ENCODE measurements at regions not wholly inside any gene's neighbourhood (a gene's known extent, or its start where the extent isn't known, plus 50 kb on each side); places are given as distances from the start of the nearest gene placed in this dataset.

- Histone ChIP-seq H3K36me3 (no peaks in the 10 kb centered on the region), H3K27ac (no peak overlapping the region), H3K9me3 (no peaks in the 10 kb centered on the region), H3K4me3 (no peak overlapping the region), H3K27me3 (no peaks in the 10 kb centered on the region), H3K4me1 (ENCODE audit: insufficient read depth) (no peaks in the 10 kb centered on the region)
- intact Hi-C loops (cut with DNase I), result no loop called here
- 95 to 98% (median 95%) methylated on average over 5 of the region's 5 CpGs for WGBS, 3 donors
- DNase-seq, result no peak
- TF ChIP-seq POLR2A (IDR thresholded peaks at IDR 0.05) (no peak), CTCF (IDR thresholded peaks at IDR 0.05) (no peak), EP300 (IDR thresholded peaks at IDR 0.05) (no peak)
Observed at GRCh38 chr9:32915802-32916201, 85.6 kb downstream of the APTX start.

DNA sequence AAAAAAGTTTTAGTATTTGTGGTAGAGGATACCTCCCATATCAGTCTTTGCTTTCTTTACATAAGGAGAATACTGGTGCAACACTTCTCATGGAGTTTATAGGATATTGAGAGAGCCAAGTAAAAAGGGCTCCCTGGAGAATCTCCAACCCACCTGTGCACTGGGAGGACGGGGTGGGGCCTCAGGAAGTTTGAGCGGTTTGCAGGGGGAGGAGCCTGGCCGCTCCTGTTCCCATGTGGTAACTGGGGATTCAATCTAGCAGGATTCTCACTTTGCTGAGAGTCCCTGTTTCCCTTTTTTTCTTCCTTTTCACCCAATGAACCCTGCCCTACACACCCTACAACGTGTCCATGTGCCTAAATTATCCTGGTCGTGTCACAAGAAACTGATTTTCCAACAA is 82.8 kb downstream of the APTX start:
- Histone ChIP-seq H3K9me3 (no peaks in the 10 kb centered on the region), H3K4me3 (no peak overlapping the region), H3K4me1 (ENCODE audit: insufficient read depth) (no peaks in the 10 kb centered on the region), H3K36me3 (no peaks in the 10 kb centered on the region), H3K27me3 (no peaks in the 10 kb centered on the region), H3K27ac (no peak overlapping the region)
- 57 to 61% (median 58%) methylated on average over 5 of the region's 5 CpGs for WGBS, 3 donors
- DNase-seq, result no peak
- no peak for TF ChIP-seq CTCF (IDR thresholded peaks at IDR 0.05)
- TF ChIP-seq POLR2A (IDR thresholded peaks at IDR 0.05), result no peak
- no peak for TF ChIP-seq EP300 (IDR thresholded peaks at IDR 0.05)
- intact Hi-C loops (cut with DNase I), result no loop called here
